ENCODE measurements at regions not wholly inside any gene's neighbourhood (a gene's known extent, or its start where the extent isn't known, plus 50 kb on each side); places are given as distances from the start of the nearest gene placed in this dataset.
"Not testable (repeated sequence)": the region's sequence is repeated elsewhere in the genome, so short reads cannot be mapped to it uniquely, and the experiment has no call there.

DNA sequence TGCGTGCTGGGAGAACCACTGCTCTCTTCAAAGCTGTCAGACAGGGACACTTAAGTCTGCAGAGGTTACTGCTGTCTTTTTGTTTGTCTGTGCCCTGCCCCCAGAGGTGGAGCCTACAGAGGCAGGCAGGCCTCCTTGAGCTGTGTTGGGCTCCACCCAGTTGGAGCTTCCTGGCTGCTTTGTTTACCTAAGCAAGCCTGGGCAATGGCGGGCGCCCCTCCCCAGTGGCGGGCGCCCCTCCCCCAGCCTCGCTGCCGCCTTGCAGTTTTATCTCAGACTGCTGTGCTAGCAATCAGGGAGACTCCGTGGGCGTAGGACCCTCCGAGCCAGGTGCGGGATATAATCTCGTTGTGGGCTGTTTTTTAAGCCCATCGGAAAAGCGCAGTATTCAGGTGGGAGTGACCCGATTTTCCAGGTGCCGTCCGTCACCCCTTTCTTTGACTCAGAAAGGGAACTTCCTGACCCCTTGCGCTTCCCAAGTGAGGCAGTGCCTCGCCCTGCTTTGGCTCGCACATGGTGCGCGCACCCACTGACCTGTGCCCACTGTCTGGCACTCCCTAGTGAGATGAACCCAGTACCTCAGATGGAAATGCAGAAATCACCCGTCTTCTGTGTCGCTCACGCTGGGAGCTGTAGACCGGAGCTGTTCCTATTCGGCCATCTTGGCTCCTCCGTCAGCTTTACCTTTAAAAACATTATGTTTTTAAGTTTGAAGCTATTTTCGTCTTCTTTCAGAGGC lies 954.6 kb upstream of the COX7C start:
- TF ChIP-seq, protein P1, sequence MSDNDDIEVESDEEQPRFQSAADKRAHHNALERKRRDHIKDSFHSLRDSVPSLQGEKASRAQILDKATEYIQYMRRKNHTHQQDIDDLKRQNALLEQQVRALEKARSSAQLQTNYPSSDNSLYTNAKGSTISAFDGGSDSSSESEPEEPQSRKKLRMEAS (IDR thresholded peaks at IDR 0.05; ENCODE audit: low read depth, low read length): not testable (repeated sequence)
- TF ChIP-seq, protein P2, sequence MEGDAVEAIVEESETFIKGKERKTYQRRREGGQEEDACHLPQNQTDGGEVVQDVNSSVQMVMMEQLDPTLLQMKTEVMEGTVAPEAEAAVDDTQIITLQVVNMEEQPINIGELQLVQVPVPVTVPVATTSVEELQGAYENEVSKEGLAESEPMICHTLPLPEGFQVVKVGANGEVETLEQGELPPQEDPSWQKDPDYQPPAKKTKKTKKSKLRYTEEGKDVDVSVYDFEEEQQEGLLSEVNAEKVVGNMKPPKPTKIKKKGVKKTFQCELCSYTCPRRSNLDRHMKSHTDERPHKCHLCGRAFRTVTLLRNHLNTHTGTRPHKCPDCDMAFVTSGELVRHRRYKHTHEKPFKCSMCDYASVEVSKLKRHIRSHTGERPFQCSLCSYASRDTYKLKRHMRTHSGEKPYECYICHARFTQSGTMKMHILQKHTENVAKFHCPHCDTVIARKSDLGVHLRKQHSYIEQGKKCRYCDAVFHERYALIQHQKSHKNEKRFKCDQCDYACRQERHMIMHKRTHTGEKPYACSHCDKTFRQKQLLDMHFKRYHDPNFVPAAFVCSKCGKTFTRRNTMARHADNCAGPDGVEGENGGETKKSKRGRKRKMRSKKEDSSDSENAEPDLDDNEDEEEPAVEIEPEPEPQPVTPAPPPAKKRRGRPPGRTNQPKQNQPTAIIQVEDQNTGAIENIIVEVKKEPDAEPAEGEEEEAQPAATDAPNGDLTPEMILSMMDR (IDR thresholded peaks at IDR 0.05; ENCODE audit: low read depth, low read length): not testable (repeated sequence)
- TF ChIP-seq POLR2A (IDR thresholded peaks at IDR 0.05; ENCODE audit: extremely low read depth, insufficient read length): not testable (repeated sequence)

Measured in NB4 (cell line).